GM12875 (cell line): ENCODE measurements at regions not wholly inside any gene's neighbourhood (a gene's known extent, or its start where the extent isn't known, plus 50 kb on each side); places are given as distances from the start of the nearest gene placed in this dataset.

ENCODE experiments used
- H3K4me3 ChIP-seq: one replicate; pipeline ENCODE4 v1.5.1; 2011; ENCODE audit warnings: low read depth, low read length, control low read depth
- CTCF ChIP-seq: IDR thresholded peaks from 2 replicates; pipeline ENCODE4 v1.5.1; 2011; ENCODE audit warnings: low read depth, mild to moderate bottlenecking, control low read depth, inconsistent platforms, low read length, moderate library complexity, borderline replicate concordance; ENCODE audit not compliant: insufficient read depth

DNA sequence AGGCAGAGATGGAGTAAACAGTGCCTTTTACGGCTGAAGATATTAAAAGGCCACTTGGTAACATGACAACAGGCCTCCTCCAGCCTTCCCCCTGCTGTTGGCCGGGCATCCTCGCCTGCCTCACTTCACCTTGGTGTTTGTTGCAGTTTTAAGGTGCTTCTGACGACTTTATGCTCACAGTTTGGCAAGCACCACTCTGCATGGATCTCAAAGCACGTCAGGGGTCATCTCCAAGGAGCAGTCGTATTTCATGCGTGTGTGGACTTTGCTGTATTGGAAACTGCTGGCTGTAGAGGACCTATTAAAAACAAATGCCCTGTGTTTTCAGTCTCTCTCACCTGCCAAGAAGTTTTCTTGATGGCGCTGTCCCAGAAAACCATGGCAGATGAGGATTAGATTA is 483.1 kb downstream of the RPS24 start:
- no peak for TF ChIP-seq CTCF
- H3K4me3 ChIP-seq = no peak overlapping the region

DNA sequence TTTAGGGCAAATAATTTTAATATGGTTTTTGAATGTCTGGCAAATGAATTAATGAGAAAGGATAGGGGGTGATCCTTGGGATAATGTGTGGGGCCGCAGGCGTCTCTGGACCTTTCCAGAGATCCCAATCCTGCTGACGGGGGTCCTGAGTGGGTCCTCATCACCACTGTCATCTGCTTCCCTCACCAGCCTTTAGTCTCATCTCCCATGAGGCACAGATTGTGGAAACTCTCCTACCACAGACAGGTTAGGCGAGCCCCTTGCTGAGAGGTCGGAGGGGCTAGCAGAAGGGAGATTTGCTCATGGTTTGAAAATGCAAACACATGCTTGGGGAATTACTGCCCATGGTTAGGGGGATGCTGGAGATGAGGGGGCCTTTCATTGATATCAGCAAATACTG is 484.6 kb downstream of the RPS24 start:
- TF ChIP-seq CTCF = no peak

DNA sequence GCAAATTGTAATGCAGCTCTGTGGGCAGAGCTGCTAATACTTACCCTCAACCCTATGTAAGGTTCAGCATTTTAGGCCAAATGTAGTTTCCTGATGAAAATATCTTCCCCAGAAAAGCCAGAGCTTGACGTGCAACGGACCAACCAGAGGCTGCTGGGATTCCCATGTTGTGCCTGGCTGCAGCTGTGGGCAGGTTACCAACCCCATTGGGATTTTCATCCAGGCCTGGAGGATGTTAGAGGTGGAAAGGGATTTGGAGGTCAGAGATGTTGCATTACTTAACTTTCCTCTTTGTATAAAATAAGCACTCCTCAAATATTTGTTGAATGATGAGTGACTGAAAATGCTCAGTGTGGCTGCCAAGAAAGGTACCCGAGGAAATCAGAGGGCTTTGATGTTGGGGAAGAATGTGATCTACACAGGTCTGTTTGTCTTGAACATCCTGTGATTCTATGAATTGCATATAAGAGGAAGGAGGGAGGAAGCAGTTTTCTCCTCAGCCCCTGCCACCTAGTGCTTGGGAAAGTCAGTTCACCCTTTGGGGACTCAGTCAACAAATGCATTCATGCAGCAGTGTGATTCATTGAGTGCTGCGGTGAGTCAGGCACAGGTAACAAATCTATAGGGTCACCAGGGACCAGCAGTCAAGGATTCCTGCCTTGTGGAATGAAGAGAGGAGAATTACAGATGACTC is 487.2 kb downstream of the RPS24 start:
- no peak for TF ChIP-seq CTCF
- H3K4me3 ChIP-seq = no peak overlapping the region

More for the DNA sequence above, 484.6 kb downstream of the RPS24 start:
- H3K4me3 ChIP-seq = no peak overlapping the region

DNA sequence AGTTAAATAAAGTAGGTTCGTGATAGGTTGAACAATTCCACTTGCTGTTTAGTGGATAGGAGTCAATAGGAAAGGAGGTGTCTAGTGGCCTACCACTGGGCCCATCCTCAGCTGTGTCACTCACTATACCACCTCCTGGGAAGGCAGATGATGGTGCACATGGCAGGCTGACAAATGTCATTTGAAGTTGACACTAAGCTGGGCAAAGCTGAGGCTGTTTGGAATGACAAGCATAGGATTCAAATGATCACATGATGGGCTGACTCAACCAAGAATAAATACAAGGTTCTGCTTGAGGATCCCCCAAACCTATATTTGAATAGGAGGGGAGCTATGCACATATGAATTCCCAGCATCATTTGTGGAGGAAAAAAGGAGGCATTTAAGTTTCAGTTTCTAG is 489.8 kb downstream of the RPS24 start:
- no peak for TF ChIP-seq CTCF
- no peak overlapping the region for H3K4me3 ChIP-seq

GRCh38 chr10:78524342-78524741 is 490.7 kb downstream of the RPS24 start:
- no peak for TF ChIP-seq CTCF
- H3K4me3 ChIP-seq = no peak overlapping the region

GRCh38 chr10:78524941-78525340 is 491.3 kb downstream of the RPS24 start:
- TF ChIP-seq CTCF = no peak
- no peak overlapping the region for H3K4me3 ChIP-seq

- H3K4me3 ChIP-seq = no peak overlapping the region
- TF ChIP-seq CTCF = no peak
These were observed 492.7 kb downstream of the RPS24 start for GRCh38 chr10:78526347-78526746.
